HG03442 (cell line): ENCODE measurements at regions not wholly inside any gene's neighbourhood (a gene's known extent, or its start where the extent isn't known, plus 50 kb on each side); places are given as distances from the start of the nearest gene placed in this dataset.
"Not testable (repeated sequence)": the region's sequence is repeated elsewhere in the genome, so short reads cannot be mapped to it uniquely, and the experiment has no call there.

Experiments
- ATAC-seq: cut with Tn5 transposase; IDR thresholded peaks from one replicate; pipeline ENCODE4 v1.9.1; 2021; ENCODE audit warnings: mild to moderate bottlenecking, moderate library complexity; ENCODE audit not compliant: unreplicated experiment

DNA sequence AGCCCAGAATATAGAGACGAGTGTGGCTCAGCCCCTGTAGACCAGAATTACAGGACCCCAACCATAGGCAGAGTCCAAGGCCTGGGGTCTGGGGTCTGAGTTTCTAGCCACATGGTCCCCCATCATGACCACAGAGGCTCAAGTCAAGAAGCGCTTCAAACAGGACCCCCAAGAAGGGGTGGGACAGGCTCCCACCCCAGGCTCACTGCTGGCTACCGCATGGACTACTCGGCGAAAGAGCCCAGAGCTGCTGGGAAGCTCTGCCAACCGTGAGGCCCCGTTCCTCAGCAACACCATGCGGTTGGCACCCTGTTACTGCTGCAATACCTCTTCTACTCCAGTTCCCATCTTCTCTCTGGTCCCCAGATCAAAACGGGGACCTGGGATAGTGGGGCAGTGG is 254.8 kb downstream of the TEX29 start:
- ATAC-seq, result no peak

DNA sequence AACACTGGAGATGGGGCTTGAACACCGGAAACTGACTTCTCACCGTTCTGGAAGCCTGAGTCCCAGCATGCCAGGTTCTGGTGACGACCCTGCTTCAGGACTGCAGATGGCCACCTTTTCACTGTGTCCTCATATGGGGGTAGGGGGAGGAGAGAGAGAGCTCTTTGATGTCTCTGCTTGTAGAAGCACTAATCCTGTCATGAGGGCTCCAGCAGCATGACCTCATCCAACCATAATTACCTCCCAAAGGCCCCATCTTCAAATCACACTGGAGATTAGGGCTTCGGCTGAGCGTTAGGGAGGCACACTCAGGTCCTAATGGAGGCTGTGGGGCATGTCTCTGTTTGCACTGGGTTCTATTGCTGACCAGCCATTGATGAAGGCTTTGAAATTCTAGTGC is 255.3 kb downstream of the TEX29 start:
- ATAC-seq, result no peak

GRCh38 chr13:111577208-111577828 is 256.9 kb downstream of the TEX29 start:
- ATAC-seq, result no peak

GRCh38 chr13:111577956-111578605 is 257.6 kb downstream of the TEX29 start:
- no peak for ATAC-seq

DNA sequence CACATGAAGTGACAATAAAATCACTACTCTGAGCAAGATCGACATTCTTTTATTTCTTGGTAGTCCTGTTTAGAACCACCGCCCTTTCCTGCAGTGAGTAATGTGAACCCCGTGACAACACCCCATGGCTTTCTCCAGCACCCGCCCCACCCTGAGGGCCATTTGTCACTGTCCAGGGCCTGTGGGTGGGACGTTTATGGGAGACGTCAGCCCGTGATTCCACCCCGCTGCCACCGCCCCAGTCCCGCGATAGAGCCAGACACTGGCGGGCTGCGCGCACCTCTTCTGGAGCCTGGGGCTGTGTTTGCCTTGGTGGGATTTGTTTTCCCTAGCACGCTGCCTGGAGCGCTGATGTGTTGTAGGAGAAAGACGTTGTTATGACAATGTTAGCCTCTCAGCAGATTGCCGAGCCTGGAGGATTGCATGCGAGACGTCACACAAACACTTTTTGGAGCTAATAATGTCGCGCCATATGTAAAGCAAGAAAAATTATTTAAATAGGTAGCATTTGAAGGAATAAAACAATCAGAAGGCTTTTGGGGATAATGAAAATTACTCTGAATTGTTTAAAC is 263.7 kb downstream of the TEX29 start:
- ATAC-seq, result no peak

GRCh38 chr13:111584870-111585269 is 264.4 kb downstream of the TEX29 start:
- no peak for ATAC-seq

DNA sequence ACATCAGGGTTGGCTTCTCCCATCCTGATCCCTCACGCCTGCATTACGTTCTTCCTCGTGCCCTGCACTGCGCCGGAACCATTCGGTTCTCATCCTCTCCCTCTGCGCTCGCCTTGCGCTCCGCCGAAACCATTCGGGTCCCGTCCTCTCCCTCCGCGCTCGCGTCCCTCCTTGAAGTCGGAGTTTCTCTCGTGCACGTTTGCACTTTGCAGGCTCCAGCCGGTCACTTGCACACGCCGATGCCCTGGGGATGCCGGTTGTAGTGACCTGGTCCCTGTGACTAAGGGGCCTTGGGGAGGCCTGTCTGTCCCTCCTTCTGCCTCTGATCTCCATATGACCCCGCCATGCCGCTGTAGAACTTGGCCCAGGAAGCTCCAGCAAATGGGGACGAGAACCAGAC is 265.8 kb downstream of the TEX29 start:
- no peak for ATAC-seq

DNA sequence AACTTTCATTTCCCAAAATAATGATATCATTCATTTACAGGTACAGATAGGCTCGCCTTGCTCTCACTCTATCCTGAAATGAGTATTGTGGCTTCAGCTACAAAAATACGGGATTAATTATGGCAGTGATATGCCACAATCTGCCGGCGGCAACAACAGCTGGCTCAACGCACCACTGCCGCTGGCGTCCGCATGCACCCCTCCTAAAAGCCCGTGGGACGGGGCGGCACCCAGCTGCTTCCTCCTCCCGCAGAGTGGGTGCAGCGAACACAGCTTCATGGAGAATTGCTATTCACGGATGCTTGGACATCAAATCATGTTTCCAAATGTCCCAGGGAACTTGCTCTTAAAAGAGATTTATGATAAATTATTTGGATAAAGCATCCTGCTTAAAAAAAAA is 266.8 kb downstream of the TEX29 start:
- ATAC-seq, result no peak

- ATAC-seq, result no peak
Measured at GRCh38 chr13:111589321-111589720, 268.9 kb downstream of the TEX29 start.

- no peak for ATAC-seq
Measured at GRCh38 chr13:111589992-111590391, 269.6 kb downstream of the TEX29 start.

GRCh38 chr13:111590796-111591195 is 270.4 kb downstream of the TEX29 start:
- ATAC-seq, result no peak

DNA sequence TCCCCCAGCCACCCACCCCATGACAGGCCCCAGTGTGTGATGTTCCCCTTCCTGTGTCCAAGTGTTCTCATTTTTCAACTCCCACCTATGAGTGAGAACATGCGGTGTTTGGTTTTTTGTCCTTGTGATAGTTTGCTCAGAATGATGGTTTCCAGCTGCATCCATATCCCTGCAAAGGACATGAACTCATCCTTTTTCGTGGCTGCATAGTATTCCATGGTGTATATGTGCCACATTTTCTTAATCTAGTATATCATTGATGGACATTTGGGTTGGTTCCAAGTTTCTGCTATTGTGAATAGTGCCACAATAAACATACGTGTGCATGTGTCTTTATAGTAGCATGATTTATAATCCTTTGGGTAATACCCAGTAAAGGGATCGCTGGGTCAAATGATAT is 273.0 kb downstream of the TEX29 start:
- ATAC-seq, result not testable (repeated sequence)

DNA sequence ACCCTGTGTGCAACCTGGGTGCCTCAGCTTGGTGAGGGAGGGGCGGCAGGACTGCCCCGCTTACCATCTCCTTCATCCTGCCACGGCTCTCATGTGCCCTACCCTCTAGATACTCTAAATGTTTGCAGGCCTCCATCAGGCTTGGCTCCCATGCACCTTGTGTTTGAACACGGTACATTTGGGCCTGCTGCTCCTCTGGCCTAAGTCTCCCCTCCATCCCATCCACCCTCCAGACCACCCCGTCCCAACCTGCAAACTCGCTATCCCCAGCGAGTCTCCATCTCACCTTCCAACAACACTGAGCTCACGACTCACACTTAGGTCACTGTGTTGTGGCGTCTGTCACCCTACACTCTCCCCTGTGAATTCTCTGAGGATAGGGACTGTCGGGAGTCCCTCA is 274.2 kb downstream of the TEX29 start:
- ATAC-seq, result no peak

GRCh38 chr13:111595276-111595675 is 274.8 kb downstream of the TEX29 start:
- ATAC-seq, result no peak

DNA sequence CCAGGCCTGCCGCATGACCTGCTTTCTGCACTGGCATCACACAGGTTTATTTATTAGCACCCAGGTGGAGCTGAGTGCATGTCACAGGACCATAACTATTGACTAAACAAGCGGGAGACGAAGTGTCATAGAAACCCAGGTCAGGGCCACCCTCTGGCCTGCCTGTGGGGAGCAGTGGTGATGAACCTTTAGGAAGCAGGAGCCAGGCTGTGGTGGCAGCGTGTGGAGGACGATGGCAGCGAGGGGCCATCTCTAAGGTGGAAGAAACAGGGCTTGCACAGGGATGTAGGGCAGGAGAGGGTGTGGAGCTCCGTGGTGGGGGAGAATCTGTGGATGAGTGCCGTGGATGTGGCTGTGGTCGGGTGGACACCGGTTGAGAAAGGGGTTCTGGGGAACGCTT is 275.3 kb downstream of the TEX29 start:
- no peak for ATAC-seq

- ATAC-seq, result no peak
Measured at GRCh38 chr13:111597191-111597611, 276.8 kb downstream of the TEX29 start.

DNA sequence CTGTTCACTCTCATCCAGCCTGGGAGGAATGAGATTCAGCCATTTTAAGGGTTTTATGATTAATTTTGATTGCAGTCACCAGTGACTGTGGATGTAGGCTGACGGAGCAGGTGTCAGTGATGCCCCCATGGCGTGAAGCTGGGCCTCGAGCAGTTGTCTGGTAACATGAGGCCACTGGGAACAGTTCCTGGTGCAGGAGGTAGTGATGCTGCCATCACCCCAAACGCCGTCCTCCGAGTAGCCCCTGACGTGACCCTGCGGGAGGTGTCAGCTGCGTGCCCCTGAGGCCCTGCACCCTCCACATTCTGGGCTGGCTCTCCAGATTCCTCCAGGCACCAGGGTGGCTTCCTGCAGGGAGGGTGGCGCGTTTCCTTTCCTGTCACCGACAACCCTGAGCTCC is 277.2 kb downstream of the TEX29 start:
- ATAC-seq, result no peak

DNA sequence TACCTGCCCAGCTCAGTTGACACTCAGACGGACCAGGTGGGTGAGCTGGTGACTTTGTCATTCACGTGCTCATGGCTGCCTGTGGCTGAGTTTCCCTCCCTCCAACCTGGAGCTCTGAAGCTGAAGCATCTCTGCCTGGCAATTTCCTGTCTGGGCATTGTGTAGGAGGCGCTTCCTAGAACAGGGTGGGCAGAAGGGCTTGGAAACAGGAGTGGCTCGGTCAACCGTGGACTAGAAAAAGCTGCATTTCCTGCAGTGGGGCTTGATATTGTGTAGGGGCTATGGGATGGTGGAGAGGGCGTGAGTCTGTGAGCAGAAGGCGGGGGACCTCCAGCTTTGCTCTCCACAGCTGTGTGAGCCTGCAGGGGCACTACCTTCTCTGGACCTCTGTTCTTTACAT is 278.3 kb downstream of the TEX29 start:
- ATAC-seq, result no peak

DNA sequence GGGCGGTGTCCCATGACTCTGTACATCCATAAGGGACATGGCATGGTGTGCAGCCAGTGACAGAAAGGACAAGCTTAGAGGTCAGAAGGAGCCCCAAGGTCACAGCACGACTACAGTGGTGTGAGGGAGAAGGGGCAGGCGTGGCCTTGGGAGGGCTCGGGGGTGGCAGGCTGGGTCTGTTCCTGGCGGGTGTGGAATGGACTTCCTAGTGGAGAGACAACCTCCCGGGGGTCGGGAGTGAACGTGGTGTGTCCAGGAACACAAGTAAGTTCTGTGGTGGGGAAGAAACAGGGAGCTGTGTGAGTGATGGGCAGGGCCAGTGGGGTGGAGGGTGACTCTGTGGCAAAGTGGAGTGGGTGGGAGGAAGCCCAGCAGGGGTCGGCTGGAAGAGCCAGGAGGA is 279.3 kb downstream of the TEX29 start:
- ATAC-seq, result no peak

DNA sequence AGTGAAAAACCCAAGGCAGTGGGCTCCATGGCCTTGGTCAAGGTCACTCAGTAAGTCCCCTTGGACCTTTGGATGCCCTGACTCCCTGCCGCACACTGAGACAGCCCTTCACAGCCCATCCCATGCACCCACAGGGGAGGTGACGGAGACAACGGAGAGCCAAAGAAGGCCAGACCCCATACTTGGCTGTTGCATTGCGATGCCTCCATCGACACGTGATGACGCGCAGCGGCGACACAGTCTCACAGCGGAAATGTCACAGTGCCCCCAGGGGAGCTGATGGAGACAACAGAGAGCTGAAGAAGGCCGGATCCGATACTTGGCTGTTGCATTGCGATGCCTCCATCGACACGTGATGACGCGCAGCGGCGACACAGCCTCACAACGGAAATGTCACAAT is 282.4 kb downstream of the TEX29 start:
- ATAC-seq, result no peak

- ATAC-seq, result no peak
Measured at GRCh38 chr13:111604097-111604496, 283.7 kb downstream of the TEX29 start.

DNA sequence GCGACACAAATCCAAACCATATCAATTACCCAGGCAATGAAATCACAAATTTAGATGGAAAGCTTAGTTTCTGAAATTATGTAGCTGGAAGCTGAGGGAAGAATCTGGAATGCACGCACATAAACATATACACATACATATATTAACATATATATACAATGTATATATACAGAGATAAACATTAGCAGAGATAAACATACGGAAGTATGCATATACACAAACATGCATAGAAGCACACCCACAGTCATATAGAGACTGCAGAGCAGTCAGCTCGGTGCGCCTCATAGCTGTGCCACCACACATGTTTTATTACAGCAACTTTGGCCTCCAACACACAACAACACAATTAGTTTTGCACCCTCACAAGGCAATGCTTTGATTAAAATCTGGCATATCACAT is 288.1 kb downstream of the TEX29 start:
- ATAC-seq, result no peak

DNA sequence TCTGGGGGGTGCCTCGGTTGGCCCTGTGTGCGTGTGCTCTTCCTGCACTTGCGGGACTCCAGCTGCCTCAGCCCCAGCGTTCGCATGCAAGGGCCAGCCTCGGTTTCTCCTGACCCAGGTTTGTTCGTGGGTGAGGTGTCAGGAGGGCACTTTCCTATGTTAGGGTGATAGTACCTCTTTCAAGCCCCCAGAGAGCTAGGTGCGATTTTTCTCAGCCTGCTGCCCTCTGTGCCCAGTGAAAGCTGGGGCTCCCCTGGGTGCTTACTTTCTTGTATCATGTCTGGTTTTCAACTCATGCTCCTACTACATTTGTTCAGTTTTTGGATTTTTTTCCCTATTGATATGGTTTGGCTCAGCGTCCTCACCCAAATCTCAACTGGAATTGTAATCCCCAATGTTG is 289.2 kb downstream of the TEX29 start:
- no peak for ATAC-seq
